ENCODE measurements at regions not wholly inside any gene's neighbourhood (a gene's known extent, or its start where the extent isn't known, plus 50 kb on each side); places are given as distances from the start of the nearest gene placed in this dataset.

- FAIRE-seq (no peak), DNase-seq (ENCODE audit: low read depth, low spot score) (no peak)
- no peak overlapping the region for H2AFZ ChIP-seq (ENCODE audit: control insufficient read depth, low read length)
- H3K27me3 ChIP-seq (ENCODE audit: control insufficient read depth, extremely low read depth, insufficient read depth, low read length) = no peaks in the 10 kb centered on the region
- H4K20me1 ChIP-seq (ENCODE audit: control insufficient read depth, extremely low read depth, insufficient read depth, low read length) = no peaks in the 10 kb centered on the region
- H3K79me2 ChIP-seq (ENCODE audit: control insufficient read depth, insufficient read depth, low read length) = no peaks in the 10 kb centered on the region
- no peaks in the 10 kb centered on the region for H3K36me3 ChIP-seq (ENCODE audit: control insufficient read depth in 2 of 2, extremely low read depth in 1 of 2, insufficient read depth in 2 of 2, low read length in 2 of 2)
- H3K4me2 ChIP-seq (ENCODE audit: control insufficient read depth, extremely low read depth, insufficient read depth, low read depth, low read length) = no peak overlapping the region
- no peaks in the 10 kb centered on the region for H3K9me3 ChIP-seq (ENCODE audit: control insufficient read depth, low read depth, low read length)
- H3K4me3 ChIP-seq (ENCODE audit: control insufficient read depth in 2 of 3, extremely low read depth in 1 of 3, insufficient read depth in 2 of 3, low read depth in 1 of 3, low read length in 3 of 3) = no peak overlapping the region
- H3K4me1 ChIP-seq (ENCODE audit: control insufficient read depth, extremely low read depth, insufficient read depth, low read length) = no peaks in the 10 kb centered on the region
- H3K9me1 ChIP-seq (ENCODE audit: control insufficient read depth, extremely low read depth, insufficient read depth, low read length) = no peaks in the 10 kb centered on the region
- no peak for TF ChIP-seq CTCF (optimal IDR thresholded peaks at IDR 0.05 in 1 of 3, IDR thresholded peaks at IDR 0.05 in 1 of 3, conservative IDR thresholded peaks at IDR 0.05 in 1 of 3; ENCODE audit: extremely low read depth in 1 of 3, insufficient read depth in 2 of 3, low read length in 3 of 3)
- no peak for TF ChIP-seq EZH2 (IDR thresholded peaks at IDR 0.05; ENCODE audit: low read length)
- dilution Hi-C loops (cut with MboI; ENCODE audit: extremely low pct_ligation_motif_present, low sequenced_read_pairs) = no loop called here
- no peak overlapping the region for H3K27ac ChIP-seq (ENCODE audit: control insufficient read depth, insufficient read depth, low read length)
- no peak overlapping the region for H3K9ac ChIP-seq (ENCODE audit: control insufficient read depth, extremely low read depth, insufficient read depth, low read length)
These were observed 321.0 kb upstream of the SOX5 start for GRCh38 chr12:24270464-24270863.

GRCh38 chr12:24268663-24269186 lies 319.3 kb upstream of the SOX5 start:
- H4K20me1 ChIP-seq (ENCODE audit: control insufficient read depth, extremely low read depth, insufficient read depth, low read length) = no peaks in the 10 kb centered on the region
- no peaks in the 10 kb centered on the region for H3K36me3 ChIP-seq (ENCODE audit: control insufficient read depth in 2 of 2, extremely low read depth in 1 of 2, insufficient read depth in 2 of 2, low read length in 2 of 2)
- no peaks in the 10 kb centered on the region for H3K9me3 ChIP-seq (ENCODE audit: control insufficient read depth, low read depth, low read length)
- TF ChIP-seq EZH2 (IDR thresholded peaks at IDR 0.05; ENCODE audit: low read length) = no peak
- TF ChIP-seq CTCF (optimal IDR thresholded peaks at IDR 0.05 in 1 of 3, IDR thresholded peaks at IDR 0.05 in 1 of 3, conservative IDR thresholded peaks at IDR 0.05 in 1 of 3; ENCODE audit: extremely low read depth in 1 of 3, insufficient read depth in 2 of 3, low read length in 3 of 3) = peak in 2 of 3 experiments; percentile 12 to 13
- no peaks in the 10 kb centered on the region for H3K27me3 ChIP-seq (ENCODE audit: control insufficient read depth, extremely low read depth, insufficient read depth, low read length)
- H3K4me3 ChIP-seq (ENCODE audit: control insufficient read depth in 2 of 3, extremely low read depth in 1 of 3, insufficient read depth in 2 of 3, low read depth in 1 of 3, low read length in 3 of 3) = no peak overlapping the region
- H3K4me1 ChIP-seq (ENCODE audit: control insufficient read depth, extremely low read depth, insufficient read depth, low read length) = no peaks in the 10 kb centered on the region
- H3K9me1 ChIP-seq (ENCODE audit: control insufficient read depth, extremely low read depth, insufficient read depth, low read length) = no peaks in the 10 kb centered on the region
- H3K27ac ChIP-seq (ENCODE audit: control insufficient read depth, insufficient read depth, low read length) = no peak overlapping the region
- H3K4me2 ChIP-seq (ENCODE audit: control insufficient read depth, extremely low read depth, insufficient read depth, low read depth, low read length) = no peak overlapping the region
- dilution Hi-C loops (cut with MboI; ENCODE audit: extremely low pct_ligation_motif_present, low sequenced_read_pairs) = no loop called here
- H3K9ac ChIP-seq (ENCODE audit: control insufficient read depth, extremely low read depth, insufficient read depth, low read length) = no peak overlapping the region
- FAIRE-seq = no peak
- no peak overlapping the region for H2AFZ ChIP-seq (ENCODE audit: control insufficient read depth, low read length)
- no peaks in the 10 kb centered on the region for H3K79me2 ChIP-seq (ENCODE audit: control insufficient read depth, insufficient read depth, low read length)
- no peak for DNase-seq (ENCODE audit: low read depth, low spot score)

Measured in keratinocyte (primary cell).